CD4-positive, alpha-beta T cell treated with Interleukin-15 for 1 hour (primary cell): ENCODE measurements at regions not wholly inside any gene's neighbourhood (a gene's known extent, or its start where the extent isn't known, plus 50 kb on each side); places are given as distances from the start of the nearest gene placed in this dataset.
"Not testable (repeated sequence)": the region's sequence is repeated elsewhere in the genome, so short reads cannot be mapped to it uniquely, and the experiment has no call there.

ENCODE experiments used
- DNase-seq: peaks from one replicate; pipeline ENCODE4 v3.0.0-alpha.2; 2020

DNA sequence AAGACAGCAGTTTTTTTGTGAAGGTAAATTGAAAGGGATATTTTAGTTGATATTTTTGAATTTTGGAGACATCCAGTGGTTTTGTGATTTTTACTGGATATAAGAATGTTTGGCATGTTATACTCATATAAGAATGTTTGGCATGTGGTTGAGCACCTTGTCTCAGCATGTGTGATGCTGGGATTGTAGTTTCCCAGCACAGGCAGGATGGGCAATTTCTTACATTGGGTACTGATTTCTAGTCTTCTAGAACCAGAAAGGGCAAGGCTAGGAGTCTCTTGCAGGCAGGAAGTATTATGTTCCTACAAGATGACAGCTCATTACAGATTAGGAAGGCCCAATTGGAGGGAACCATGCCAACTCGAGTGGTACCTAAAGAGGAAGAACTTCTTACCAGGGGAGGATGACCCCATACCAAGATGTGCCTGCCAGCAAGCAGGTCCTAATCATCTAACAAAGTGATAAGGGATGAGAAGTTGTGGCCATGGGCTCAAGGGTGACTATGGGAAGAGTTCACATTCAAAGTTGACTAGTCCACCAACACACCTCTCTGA is 377.8 kb downstream of the UTRN start:
- no peak for DNase-seq

DNA sequence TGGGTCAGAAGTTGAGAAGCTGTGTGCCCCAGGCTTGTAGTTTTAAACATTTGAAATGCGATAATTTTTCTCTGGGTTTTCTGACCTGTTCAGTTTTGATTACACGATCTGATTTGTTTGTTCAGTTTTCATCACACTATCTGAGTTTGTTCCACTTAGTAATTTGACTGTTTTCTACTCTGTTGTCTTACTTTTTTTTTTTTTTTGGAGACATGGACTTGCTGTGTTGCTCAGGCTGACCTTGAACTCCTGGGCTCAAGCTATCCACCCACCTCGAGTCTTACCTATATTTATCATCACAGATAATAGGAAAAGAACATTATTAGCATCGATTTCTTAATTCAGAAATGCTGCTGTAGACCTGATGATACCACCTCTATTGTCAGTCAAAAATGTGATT is 379.1 kb downstream of the UTRN start:
- DNase-seq = no peak

DNA sequence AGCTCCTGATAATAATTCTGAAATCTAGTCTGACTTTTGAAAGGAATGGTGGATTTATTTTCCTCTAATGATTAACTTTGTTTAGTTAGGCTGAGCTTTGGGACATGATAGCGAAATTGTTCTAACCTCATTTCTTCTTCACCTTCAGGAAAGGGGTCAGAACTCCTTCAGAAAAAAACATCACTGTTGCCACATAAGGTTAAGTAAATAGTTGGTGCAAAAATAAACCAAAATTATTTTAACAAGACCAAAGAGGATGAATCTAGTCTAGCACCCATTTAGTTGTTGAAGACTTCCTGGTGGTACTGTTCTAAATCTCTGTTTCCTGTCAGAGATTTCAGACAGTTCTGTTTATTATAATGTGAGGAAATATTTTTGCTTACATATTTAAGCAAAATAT is 379.8 kb downstream of the UTRN start:
- no peak for DNase-seq

DNA sequence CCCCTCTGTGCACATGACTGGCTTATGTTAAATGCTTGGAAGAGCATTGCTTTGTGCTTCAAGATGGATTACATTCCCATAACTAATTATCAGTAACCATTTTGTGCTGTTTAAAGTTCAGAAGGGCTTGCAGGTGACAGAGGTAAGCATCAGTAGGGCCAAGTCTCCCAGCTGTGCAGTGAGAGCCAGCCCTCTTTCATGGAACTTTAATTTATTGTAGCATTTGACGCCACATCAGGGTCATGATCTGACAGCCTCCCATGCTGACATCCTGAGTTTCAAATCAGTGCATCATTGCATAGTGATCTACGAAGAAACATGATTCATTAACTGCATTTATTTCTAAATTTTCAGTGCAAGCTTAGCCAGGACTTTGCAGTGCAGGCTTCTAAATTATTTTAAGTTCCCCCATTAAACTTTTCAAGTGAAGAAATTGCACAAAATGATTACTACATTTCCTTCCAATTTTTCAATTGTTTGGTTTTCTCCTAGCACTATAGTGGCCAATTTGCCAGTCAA is 380.9 kb downstream of the UTRN start:
- DNase-seq = no peak

DNA sequence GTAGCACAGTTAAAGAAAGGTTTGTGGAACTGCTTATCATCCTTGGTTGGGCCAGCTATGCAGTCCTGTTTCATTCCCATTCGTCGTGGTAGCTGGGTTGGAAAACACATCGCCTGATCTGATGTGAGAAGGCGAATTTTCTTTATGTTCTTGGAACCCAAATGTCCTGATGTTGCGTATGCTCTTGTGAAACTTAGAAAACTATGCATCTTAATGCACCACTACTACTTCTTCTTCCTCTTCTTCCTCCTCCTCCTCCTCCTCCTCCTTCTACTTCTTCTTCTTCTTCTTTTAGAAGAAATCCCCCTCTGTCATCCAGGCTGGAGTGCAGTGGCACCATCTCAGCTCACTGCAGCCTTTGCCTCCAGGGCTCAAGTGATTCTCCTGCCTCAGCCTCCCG is 381.6 kb downstream of the UTRN start:
- no peak for DNase-seq

DNA sequence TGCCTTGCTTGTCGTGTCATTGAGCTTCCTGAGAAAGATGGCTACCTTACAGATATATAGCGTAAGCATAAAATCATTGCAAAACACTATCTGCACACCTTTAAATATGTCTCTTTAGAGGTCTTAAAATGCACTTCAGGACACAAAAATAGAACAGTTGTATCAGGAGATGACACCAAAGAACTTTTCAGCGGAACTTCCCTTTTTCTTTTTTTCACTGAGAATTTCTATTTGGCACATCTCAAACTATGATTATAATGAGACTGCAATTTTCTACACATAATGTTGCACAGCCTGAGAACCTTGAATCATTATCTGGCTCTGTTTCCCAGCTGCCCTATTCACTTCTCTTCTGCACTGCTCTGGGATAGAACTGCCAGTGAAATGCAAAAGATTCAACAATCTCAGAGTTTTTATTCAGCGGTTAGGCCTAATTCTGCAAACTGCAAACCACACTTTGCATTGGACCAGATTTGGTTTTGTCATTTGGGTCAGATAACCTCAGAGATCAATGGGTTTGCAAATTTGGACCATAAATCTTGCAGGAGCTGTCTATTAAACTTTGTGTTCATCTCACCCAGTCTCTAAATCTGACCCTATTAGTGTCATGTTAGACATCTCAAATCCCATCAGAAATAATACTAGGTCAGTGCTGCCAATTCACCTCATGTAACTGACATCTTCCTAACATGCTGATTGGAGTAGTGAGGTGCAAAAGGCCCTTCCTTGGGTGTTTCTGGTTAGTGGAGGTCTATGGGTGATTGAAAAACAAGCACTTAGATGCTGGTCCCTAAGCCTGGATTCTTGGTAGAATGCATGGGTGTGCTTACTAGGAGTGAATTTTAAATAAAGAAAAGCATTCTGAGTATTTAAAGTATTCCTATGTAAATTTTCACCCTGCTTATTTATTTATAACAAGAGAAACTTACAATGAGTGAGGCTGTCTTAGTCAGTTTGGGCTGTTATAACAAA is 382.7 kb downstream of the UTRN start:
- DNase-seq = no peak

DNA sequence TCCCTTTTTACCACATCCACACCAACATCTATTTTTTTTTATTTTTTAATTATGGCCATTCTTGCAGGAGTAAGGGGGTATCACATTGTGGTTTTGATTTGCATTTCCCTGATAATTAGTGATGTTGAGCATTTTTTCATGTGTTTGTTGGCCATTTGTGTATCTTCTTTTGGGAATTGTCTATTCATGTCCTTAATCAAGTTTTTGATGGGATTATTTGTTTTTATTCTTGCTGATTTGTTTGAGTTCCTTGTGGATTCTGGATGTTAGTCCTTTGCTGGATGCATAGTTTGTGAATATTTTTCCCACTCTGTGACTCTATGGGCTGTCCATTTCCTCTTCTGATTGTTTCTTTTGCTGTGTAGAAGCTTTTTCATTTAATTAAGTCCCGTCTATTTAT is 385.1 kb downstream of the UTRN start:
- not testable (repeated sequence) for DNase-seq

DNA sequence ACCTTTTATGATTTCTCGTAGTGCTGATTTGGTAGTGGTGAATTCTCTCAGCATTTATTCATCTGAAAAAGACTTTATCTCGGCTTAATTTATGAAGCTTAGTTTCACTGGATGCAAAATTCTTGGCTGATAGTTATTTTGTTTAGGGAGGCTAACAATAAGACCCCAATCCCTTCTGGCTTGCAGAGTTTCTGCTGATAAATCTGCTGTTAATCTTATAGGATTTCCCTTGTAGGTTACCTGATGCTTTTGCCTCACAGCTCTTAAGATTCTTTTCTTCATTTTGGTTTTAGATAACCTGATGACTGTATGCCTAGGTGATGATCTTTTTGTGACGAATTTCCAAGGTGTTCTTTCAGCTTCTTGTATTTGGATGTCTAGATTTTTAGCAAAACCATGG is 388.7 kb downstream of the UTRN start:
- no peak for DNase-seq

DNA sequence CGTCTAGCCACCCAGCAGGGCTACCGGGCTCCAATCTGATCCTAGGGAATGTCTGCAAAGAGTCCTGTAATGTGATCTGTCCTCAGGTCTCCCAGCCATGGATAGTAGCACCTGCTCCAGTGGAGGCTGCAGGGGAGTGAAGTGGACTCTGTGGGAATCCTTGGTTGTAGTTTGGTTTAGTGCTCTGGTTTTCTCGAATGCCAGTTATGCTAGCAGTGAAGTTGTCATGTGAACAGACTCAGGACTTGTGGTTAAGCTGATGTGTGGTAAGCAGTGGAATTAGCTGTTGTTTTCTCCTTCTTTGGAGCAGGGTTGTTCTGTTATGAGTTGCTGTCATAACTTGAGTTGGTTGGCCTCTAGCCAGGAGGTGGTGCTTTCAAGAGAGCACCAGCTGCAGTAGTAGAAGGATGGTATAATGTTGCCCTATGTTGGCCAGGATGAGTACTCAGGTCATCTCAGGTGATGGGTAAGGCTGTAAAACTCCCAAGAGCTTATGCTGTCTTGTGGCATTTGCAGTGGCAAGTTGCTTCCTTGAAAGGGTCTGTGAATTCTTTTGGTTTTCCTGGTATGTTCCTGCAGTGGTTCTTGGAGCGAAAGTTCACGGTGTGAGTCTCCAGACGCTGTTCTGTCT is 390.2 kb downstream of the UTRN start:
- no peak for DNase-seq

DNA sequence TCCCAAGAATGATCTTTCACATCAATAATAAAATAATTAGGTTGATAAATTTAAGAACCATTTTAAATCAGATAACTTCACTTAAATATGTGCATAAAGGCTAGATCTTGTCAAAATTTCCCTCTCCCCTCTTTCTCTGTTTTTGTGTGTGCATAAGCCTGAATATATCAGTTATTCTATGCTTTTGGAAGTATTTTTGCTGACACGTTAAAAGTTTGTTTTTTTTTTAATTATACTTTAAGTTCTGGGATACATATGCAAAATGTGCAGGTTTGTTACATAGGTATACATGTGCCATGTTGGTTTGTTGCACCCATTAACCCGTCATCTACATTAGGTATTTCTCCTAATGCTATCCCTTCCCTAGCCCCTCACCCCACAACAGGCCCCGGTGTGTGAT is 391.2 kb downstream of the UTRN start:
- not testable (repeated sequence) for DNase-seq

DNA sequence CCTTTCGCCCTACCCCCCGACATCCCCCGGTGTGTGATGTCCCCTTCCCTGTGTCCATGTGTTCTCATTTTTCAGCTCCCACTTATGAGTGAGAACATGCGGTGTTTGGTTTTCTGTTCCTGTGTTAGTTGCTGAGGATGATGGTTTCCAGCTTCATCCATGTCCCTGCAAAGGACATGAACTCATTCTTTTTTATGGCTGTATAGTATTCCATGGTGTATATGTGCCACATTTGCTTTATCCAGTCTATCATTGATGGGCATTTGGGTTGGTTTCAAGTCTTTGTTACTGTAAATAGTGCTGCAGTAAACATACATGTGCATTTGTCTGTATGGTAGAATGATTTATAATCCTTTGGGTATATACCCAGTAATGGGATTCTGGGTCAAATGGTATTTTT is 392.1 kb downstream of the UTRN start:
- not testable (repeated sequence) for DNase-seq

DNA sequence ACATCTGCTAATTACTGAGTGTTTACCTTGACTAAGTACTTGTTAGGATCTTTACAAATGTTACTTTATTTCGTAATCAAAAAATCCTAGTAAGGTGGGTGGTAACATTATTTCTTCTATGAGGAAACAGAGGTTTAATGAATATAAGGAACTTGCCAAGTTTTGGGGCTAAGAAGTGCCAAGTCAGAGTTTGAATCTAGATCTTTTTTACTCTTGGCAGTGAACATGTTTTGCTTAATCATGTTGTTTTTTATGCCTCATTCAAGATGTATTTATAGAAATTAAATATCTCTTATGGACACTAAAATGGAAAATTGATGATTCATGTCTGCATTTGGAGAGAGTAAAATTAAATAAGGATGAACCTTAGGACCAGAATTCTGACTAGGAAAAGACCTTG is 393.7 kb downstream of the UTRN start:
- DNase-seq = no peak

DNA sequence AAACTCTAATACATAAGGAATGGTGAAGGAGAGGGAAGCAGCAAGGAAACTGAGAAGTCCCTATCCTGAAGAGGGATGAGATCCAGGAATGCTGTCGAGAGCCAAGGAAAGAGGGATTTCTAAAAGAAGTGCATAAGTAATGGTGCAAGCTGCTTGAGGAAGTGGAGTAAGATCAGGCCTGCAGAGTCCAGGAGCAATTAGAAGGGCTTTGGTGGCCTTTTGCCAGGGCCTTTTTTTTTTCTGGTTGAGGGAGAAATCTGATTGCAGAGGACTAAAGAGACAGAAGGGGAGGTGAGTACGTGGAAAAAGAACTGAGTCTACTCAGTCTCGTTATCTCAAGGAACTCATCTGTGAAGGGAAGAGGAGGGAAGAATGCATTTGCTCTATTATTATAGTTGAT is 396.2 kb downstream of the UTRN start:
- DNase-seq = no peak

DNA sequence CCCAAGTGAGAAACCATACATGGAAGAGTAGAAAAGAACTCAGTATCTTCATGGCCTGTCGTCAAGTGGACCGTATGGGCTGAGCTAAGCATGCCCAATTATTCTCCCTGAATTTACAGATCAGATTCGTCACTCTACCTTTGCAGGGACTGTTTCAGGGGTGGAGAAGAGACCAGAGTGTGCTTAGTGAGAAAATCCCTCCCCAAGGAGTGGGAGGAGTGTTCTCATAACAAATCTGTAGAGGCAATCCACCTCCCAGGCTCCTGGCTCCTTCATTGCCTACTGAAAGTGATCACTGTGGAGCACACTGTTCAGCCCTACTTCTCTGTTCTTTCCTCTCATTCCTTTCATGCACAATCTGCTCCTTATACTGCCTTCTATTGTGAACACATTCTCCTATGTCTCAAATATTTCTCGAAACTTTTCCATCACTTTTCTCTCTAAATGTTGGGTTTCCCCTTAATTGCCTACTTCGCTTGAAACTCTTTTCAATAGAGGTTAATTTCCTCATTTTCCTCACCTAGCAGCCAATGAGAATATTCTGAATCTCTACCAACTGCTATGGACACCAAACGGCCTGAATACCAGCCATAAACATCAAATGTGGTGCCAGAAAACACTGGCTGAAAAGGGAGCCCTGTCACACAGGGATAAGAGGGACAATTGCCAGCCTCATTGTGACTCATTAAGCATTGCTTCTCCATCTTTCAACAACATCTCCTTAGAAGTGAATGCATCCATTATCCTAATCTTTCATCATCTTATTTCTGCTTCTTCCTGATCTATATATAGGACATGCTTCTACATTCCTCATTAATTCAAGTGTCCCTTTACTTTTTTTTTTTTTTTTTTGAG is 398.3 kb downstream of the UTRN start:
- no peak for DNase-seq

DNA sequence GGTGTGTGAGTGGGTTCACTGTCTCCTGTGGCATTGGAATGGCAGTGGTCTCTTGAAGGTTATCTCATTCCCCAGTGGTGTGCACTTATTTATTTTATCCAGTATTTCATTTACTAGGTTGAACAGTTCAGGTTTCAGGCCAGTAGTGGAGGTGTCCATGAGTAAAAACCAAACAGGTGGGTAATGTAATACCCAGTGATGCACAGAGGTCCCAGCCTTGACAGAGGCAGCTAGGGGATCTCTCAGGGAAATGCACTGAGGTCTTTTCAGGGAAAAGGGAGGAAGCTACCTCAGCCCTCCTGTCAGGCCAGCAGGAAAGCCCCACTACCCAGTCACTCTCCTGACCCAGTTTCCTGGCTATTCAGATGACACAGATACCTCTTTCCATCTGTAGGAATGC is 403.6 kb downstream of the UTRN start:
- no peak for DNase-seq

DNA sequence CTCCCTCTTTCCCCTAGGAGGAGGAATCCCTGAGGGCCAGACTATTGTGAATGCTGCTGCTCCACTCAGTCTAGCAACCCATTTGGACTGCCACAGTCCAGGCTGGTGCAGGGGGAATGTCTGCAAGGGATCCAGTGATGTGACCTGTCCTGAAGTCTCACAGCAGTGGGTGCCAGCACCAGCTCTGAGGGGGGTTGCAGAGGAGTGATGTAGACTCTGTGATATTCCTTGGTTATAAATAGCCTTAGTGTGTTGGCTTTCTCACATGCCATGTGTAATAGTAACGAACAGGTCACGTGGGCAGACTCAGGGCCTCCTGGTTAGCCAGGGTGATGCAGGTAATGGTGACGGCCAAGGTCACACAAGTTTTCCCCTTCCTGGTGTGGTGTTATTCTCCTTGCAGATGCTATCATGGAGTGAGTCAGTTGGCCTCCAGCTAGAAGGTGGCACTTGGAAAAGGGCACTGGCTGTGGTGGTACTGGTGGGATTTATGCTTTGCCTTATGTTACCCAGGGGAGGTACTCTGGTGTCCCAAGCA is 404.4 kb downstream of the UTRN start:
- DNase-seq = no peak

DNA sequence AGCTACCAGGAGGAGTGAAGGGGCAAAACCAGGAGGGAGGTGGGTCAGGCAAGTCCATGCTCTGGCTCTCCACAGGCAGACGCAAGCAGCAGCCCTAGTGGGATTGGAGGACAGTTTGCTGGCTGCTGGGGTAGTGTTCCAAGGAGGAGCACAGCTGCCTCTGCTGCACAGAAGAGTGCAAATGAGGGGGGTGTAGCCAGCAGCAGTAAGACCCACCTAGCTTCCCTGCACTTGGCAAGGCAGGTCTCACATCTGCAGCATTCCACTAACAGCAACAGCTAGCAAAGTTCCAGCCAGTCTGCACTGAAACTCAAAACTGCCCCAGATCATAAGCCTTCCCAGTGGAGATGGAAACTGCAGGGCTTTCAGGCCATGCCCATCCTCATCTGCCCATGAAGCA is 405.0 kb downstream of the UTRN start:
- no peak for DNase-seq

DNA sequence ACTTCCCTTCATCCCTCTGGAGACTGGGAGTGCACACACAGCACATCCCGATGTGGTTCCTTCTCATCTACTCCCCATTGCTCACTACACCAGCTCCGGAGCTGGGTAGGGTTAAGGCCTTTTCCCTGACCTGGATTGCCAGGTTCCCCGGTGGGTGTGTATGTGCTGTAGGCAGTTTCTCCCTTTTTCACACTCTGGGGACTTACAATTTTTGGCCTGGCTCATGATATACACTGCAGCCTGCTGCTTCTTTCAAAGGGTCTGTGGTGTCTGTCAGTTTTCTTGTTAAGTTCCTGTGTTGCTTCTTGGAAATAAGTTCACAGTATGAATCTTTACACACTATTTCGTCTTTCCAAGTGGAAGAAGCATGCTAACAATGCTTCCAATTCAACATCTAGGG is 405.5 kb downstream of the UTRN start:
- no peak for DNase-seq

DNA sequence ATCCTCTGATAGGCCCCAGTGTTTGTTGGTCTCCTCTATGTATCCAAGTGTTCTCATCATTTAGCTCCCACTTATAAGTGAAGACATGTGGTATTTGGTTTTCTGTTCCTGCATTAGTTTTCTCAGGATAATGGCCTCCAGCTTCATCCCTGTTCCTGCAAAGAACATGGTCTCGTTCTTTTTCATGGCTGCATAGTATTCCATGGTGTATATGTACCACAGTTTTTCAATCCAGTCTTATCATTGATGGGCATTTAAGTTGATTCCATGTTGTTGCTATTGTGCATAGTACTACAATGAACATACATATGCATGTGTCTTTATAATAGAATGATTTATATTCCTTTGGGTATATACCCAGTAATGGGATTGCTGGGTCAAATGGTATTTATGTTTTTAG is 406.9 kb downstream of the UTRN start:
- not testable (repeated sequence) for DNase-seq

DNA sequence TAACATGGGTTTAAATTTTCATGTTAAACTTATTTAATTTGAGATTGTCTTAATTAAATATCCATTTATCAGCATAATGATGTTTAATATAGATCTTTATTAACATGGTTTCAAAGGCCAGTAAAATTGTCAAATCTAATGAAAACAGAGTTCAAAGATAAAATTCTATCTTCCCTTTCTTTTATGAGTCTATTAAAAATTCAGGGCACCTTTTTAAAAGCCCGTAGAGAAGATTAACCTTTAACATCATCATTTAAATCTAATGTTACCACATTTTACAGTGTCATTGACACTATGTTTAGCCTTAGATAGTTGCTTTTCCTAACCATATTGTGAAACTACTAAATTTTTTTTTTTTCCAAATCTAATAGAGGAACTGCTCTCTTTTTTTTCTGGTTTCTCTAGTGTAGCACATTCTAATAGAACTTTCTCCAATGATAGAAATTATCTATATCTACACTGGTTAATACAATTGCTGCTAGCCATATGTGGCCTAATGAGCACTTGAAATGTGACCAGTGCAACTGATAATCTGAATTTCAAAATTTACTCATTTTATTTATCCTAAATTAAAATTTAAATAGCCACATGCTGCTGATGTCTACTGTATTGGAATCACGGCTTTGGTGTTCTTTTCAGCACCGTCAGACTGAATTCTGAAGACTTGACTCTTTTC is 410.9 kb downstream of the UTRN start:
- DNase-seq = no peak

DNA sequence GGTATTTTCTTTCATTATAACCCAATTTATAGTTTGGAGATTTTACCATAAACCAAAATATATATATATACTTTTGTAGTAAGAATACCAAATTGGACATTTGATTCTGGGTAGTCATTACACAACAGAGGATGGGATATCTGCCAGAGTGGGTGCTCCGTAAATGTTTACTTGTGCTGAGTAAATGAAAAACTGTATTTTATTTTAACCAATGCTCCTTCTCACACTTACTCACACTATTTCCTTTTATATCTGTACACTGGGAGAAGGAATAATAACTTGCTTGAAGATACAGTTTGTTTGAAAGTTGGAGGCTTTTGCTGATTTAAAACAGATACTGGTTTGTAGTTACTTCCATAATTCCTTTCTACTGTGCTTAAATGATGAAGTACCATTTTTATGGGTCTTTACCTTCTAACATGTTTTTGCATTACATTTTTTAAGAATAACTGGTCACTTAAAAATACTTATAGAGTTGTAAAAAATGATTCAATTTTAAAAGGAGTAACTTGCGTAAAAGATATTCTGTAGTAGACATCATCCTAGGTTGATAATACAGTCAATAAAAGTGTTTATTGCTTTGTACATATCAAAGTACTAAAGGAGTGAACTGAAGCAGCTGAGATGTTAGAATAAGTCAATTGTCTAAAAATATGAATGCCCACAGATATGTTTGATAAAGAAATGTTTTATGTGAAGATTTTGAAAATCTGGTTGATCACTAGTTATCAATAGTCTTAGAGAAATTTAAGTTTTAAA is 411.7 kb downstream of the UTRN start:
- DNase-seq = no peak
